ENCODE measurements at regions not wholly inside any gene's neighbourhood (a gene's known extent, or its start where the extent isn't known, plus 50 kb on each side); places are given as distances from the start of the nearest gene placed in this dataset.

- DNase-seq, result no peak
Observed at GRCh38 chr4:128349921-128350320, 62.3 kb upstream of the PGRMC2 start.

- DNase-seq, result no peak
Observed at GRCh38 chr4:128347930-128348660, 60.5 kb upstream of the PGRMC2 start.

GRCh38 chr4:128347175-128347868 is 59.7 kb upstream of the PGRMC2 start:
- DNase-seq, result no peak

GRCh38 chr4:128346054-128346716 is 58.6 kb upstream of the PGRMC2 start:
- DNase-seq, result no peak

- no peak for DNase-seq
Observed at GRCh38 chr4:128345650-128346049, 58.0 kb upstream of the PGRMC2 start.

- no peak for DNase-seq
Observed at GRCh38 chr4:128342762-128343161, 55.1 kb upstream of the PGRMC2 start.

GRCh38 chr4:128341634-128342033 is 54.0 kb upstream of the PGRMC2 start:
- no peak for DNase-seq

- DNase-seq, result no peak
Observed at GRCh38 chr4:128338634-128339355, 51.2 kb upstream of the PGRMC2 start.

GRCh38 chr4:128337863-128338262 is 50.2 kb upstream of the PGRMC2 start:
- DNase-seq, result no peak
